ENCODE measurements at regions not wholly inside any gene's neighbourhood (a gene's known extent, or its start where the extent isn't known, plus 50 kb on each side); places are given as distances from the start of the nearest gene placed in this dataset.
"Not testable (repeated sequence)": the region's sequence is repeated elsewhere in the genome, so short reads cannot be mapped to it uniquely, and the experiment has no call there.

GRCh38 chr12:89200217-89200616 is 152.1 kb downstream of the DUSP6 start:
- H3K4me3 ChIP-seq (ENCODE audit: low read depth, low read length) = no peak overlapping the region
- ChIA-PET CTCF (no interaction called here), POLR2A (no interaction called here)
- DNase-seq (ENCODE audit: low read depth, low spot score) = no peak
- TF ChIP-seq CTCF (IDR thresholded peaks at IDR 0.05; ENCODE audit: insufficient read depth, low read length, missing control alignments) = no peak

GRCh38 chr12:89195470-89195869 is 156.8 kb downstream of the DUSP6 start:
- no peak for TF ChIP-seq CTCF (IDR thresholded peaks at IDR 0.05; ENCODE audit: insufficient read depth, low read length, missing control alignments)
- ChIA-PET CTCF (no interaction called here), POLR2A (no interaction called here)
- H3K4me3 ChIP-seq (ENCODE audit: low read depth, low read length) = no peak overlapping the region
- no peak for DNase-seq (ENCODE audit: low read depth, low spot score)

GRCh38 chr12:89194683-89195082 is 157.6 kb downstream of the DUSP6 start:
- POLR2A ChIA-PET = no interaction called here
- CTCF ChIA-PET = no interaction called here
- DNase-seq (ENCODE audit: low read depth, low spot score) = no peak
- TF ChIP-seq CTCF (IDR thresholded peaks at IDR 0.05; ENCODE audit: insufficient read depth, low read length, missing control alignments) = no peak
- no peak overlapping the region for H3K4me3 ChIP-seq (ENCODE audit: low read depth, low read length)

- H3K4me3 ChIP-seq (ENCODE audit: low read depth, low read length) = no peak overlapping the region
- ChIA-PET POLR2A (no interaction called here), CTCF (no interaction called here)
- DNase-seq (ENCODE audit: low read depth, low spot score) = no peak
- no peak for TF ChIP-seq CTCF (IDR thresholded peaks at IDR 0.05; ENCODE audit: insufficient read depth, low read length, missing control alignments)
Observed at GRCh38 chr12:89192429-89192828, 159.9 kb downstream of the DUSP6 start.

- POLR2A ChIA-PET; H3K4me3 ChIP-seq (ENCODE audit: low read depth, low read length); DNase-seq (ENCODE audit: low read depth, low spot score); CTCF ChIA-PET: not testable (repeated sequence)
Observed at GRCh38 chr12:89191597-89191996, 160.7 kb downstream of the DUSP6 start.

- TF ChIP-seq CTCF (IDR thresholded peaks at IDR 0.05; ENCODE audit: insufficient read depth, low read length, missing control alignments) = no peak
- ChIA-PET POLR2A (no interaction called here), CTCF (no interaction called here)
Observed at GRCh38 chr12:89189448-89189847, 162.9 kb downstream of the DUSP6 start.

GRCh38 chr12:89187507-89187906 is 164.8 kb downstream of the DUSP6 start:
- DNase-seq (ENCODE audit: low read depth, low spot score) = no peak
- no peak overlapping the region for H3K4me3 ChIP-seq (ENCODE audit: low read depth, low read length)
- CTCF ChIA-PET = no interaction called here
- POLR2A ChIA-PET = no interaction called here
- TF ChIP-seq CTCF (IDR thresholded peaks at IDR 0.05; ENCODE audit: insufficient read depth, low read length, missing control alignments) = no peak

More at GRCh38 chr12:89189448-89189847, 162.9 kb downstream of the DUSP6 start:
- H3K4me3 ChIP-seq (ENCODE audit: low read depth, low read length) = no peak overlapping the region
- no peak for DNase-seq (ENCODE audit: low read depth, low spot score)
